Endothelial cell of umbilical vein (primary cell): ENCODE measurements at regions not wholly inside any gene's neighbourhood (a gene's known extent, or its start where the extent isn't known, plus 50 kb on each side); places are given as distances from the start of the nearest gene placed in this dataset.

Source experiments
- BruUV-seq: library from RNA; stranded (reverse); fragments of 400-500 nt; replicated peaks from 2 replicates; lab custom pipeline; 2021; lab: Mats Ljungman, UMichigan
- CTCF ChIA-PET: fragments of 300-600, 350-600 bp; sonication (Branson Sonifier 250); formaldehyde crosslinking; loops from one replicate; lab custom pipeline; 2021; ENCODE audit warnings: antibody characterized with exemption, inconsistent platforms; lab: Charles Lee
- POLR2A ChIA-PET: fragments of 300-600, 350-600 bp; sonication (Branson Sonifier 250); formaldehyde crosslinking; loops from one replicate; lab custom pipeline; 2021; ENCODE audit warnings: antibody characterized with exemption, inconsistent platforms; lab: Charles Lee
- DNase-seq: peaks from one replicate; pipeline ENCODE4 v3.0.0-alpha.2; 2011; ENCODE audit warnings: low read depth, low spot score
- FAIRE-seq: peaks from 2 replicates; lab custom pipeline; 2011; peaks lifted over from hg19 to GRCh38; lab: Jason Lieb, UNC
- H2AFZ ChIP-seq: 2 replicates; pipeline ENCODE4 v1.6.0; 2012; ENCODE audit warnings: low read depth, low read length, control low read depth, inconsistent platforms
- H3K27ac ChIP-seq: 2 replicates; pipeline ENCODE4 v1.5.1; 2011; ENCODE audit warnings: low read depth, mild to moderate bottlenecking, control low read depth, low read length, moderate library complexity; ENCODE audit not compliant: insufficient read depth
- H3K27me3 ChIP-seq, 2 experiments: 2 replicates each; pipeline versions ENCODE4 v1.6.0 to v1.6.1; 2011; ENCODE audit warnings: low read length in 2 of 2, mixed read lengths in 1 of 2; ENCODE audit not compliant: control insufficient read depth in 2 of 2, insufficient read depth in 2 of 2
- H3K36me3 ChIP-seq, 2 experiments: 2 replicates in 1 of 2; 3 replicates in 1 of 2; pipeline ENCODE4 v1.5.1; 2011; ENCODE audit warnings: low read length in 2 of 2, mild to moderate bottlenecking in 1 of 2, moderate library complexity in 1 of 2; ENCODE audit not compliant: control insufficient read depth in 2 of 2, insufficient read depth in 2 of 2; ENCODE audit errors: extremely low read depth in 1 of 2
- H3K4me1 ChIP-seq: 3 replicates; pipeline ENCODE4 v1.5.1; 2011; ENCODE audit warnings: mild to moderate bottlenecking, low read length; ENCODE audit not compliant: control insufficient read depth, insufficient read depth; ENCODE audit errors: extremely low read depth
- H3K4me2 ChIP-seq: 2 replicates; pipeline ENCODE4 v1.6.1; 2011; ENCODE audit warnings: low read length, control low read depth, mixed read lengths; ENCODE audit not compliant: insufficient read depth
- H3K4me3 ChIP-seq, 3 experiments: fragments of 200-600 bp in 1 of 3; sonication (generic), shearing (Covaris generic) in 1 of 3; replicated peaks in 1 of 3; 2 replicates each; pipeline ENCODE4 v1.5.1; 2011 to 2016; ENCODE audit warnings: control low read depth in 3 of 3, low read length in 3 of 3, mild to moderate bottlenecking in 2 of 3, inconsistent platforms in 1 of 3, low read depth in 1 of 3, moderate library complexity in 1 of 3; ENCODE audit not compliant: insufficient read depth in 1 of 3
- H3K79me2 ChIP-seq: 2 replicates; pipeline ENCODE4 v1.6.0; 2012; ENCODE audit warnings: low read length, inconsistent platforms; ENCODE audit not compliant: control insufficient read depth, insufficient read depth
- H3K9ac ChIP-seq: replicated peaks from 2 replicates; pipeline ENCODE3; 2011; ENCODE audit warnings: low read length, control low read depth; ENCODE audit not compliant: insufficient read depth; ENCODE audit errors: extremely low read depth
- H3K9me1 ChIP-seq: replicated peaks from 3 replicates; pipeline ENCODE4 v1.6.0; 2011; ENCODE audit warnings: mild to moderate bottlenecking, low read length; ENCODE audit not compliant: control insufficient read depth, insufficient read depth; ENCODE audit errors: extremely low read depth
- H3K9me3 ChIP-seq: replicated peaks from 2 replicates; pipeline ENCODE4 v1.5.1; 2012; ENCODE audit warnings: low read length, inconsistent platforms; ENCODE audit not compliant: control insufficient read depth, insufficient read depth
- H4K20me1 ChIP-seq: replicated peaks from 2 replicates; pipeline ENCODE3; 2011; ENCODE audit warnings: mild to moderate bottlenecking, low read length; ENCODE audit not compliant: control insufficient read depth, insufficient read depth; ENCODE audit errors: extremely low read depth
- EZH2 ChIP-seq: IDR thresholded peaks from 2 replicates; pipeline ENCODE4 v1.6.1; 2012; ENCODE audit warnings: borderline replicate concordance, low read depth, mild to moderate bottlenecking, moderate library complexity, low read length, inconsistent platforms; ENCODE audit not compliant: severe bottlenecking
- GATA2 ChIP-seq: IDR thresholded peaks from 2 replicates; pipeline ENCODE4 v1.7.0; 2011; ENCODE audit warnings: low read depth, mild to moderate bottlenecking, moderate library complexity, mixed read lengths, low read length; ENCODE audit not compliant: insufficient read length, insufficient read depth
- JUN ChIP-seq: IDR thresholded peaks from 2 replicates; pipeline ENCODE4 v1.6.1; 2011; ENCODE audit warnings: borderline replicate concordance, low read depth; ENCODE audit not compliant: insufficient read length, insufficient read depth
- MAX ChIP-seq: IDR thresholded peaks from 2 replicates; pipeline ENCODE4 v1.6.1; 2011; ENCODE audit not compliant: insufficient read depth, insufficient read length
- POLR2A ChIP-seq: IDR thresholded peaks from 2 replicates; pipeline ENCODE4 v1.6.1; 2012; ENCODE audit warnings: low read depth, mild to moderate bottlenecking, control low read depth, low read length
- POLR2AphosphoS5 ChIP-seq: IDR thresholded peaks from 2 replicates; pipeline ENCODE4 v1.6.1; 2012; ENCODE audit warnings: low read depth, mild to moderate bottlenecking, control low read depth, low read length, moderate library complexity; ENCODE audit not compliant: insufficient read depth
- dilution Hi-C: fragments of 300-500 bp; cut with MboI; formaldehyde crosslinking; loops from one replicate; pipeline ENCODE4 v1.15.0; 2019; ENCODE audit warnings: low sequenced_read_pairs; ENCODE audit not compliant: extremely low pct_ligation_motif_present
- intact Hi-C: fragments of 100-400 bp; cut with micrococcal nuclease; formaldehyde crosslinking; loops from one replicate; pipeline ENCODE4 v1.10.0; 2022
- TF ChIP-seq, protein P1 (sequence below), 2 donors: IDR thresholded peaks; 1 replicate in 1 of 2; 2 replicates in 1 of 2; pipeline ENCODE4 v1.5.1; 2011; ENCODE audit warnings: low read length in 2 of 2, mild to moderate bottlenecking in 2 of 2, moderate library complexity in 2 of 2, control low read depth in 1 of 2, inconsistent platforms in 1 of 2, low read depth in 1 of 2; ENCODE audit not compliant: insufficient read depth in 1 of 2; ENCODE audit errors: extremely low read depth in 1 of 2

DNA sequence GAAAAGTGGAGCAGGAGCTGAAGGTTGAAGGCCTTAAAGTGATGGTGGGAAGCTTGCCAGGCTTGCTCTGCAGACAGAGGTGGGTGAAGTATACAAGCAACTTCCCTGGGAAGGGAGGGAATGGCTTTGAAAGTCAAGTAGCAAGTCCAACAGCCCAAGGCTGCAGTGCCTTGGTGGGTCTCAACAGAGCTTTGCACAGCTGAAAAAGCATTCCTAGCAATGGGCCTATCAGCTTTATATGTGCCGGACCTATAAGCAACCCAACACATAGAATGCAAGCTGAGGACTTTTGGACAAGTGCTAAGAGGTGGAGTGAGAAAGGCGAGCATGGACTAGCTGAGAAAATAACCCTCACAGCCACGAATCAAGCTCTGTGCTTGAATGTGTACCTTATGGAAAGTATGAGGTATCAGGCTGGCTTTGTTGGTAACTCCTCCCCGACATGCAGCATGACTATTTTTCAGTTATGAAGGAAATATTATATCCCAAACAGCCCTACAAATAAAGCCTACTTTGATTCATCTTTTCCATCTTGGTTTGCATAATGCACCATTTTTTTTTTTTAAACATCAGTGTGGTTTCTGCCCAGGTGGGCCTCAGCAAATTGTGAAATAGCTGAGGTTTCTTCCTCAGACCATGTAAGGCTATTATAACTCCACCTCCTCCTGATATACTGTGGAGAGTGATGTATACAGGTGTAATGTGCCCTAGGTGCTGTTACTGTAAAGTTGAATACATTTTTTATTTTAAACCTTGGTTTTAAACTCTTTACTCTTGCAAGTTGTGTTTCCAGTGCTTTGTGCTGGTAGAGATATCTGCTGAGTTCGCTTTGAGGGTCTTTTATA, 241.4 kb upstream of the CXCR4 start:
- H3K9me3 ChIP-seq = no peaks in the 10 kb centered on the region
- no peak for DNase-seq
- H3K4me1 ChIP-seq = no peaks in the 10 kb centered on the region
- no peaks in the 10 kb centered on the region for H3K9me1 ChIP-seq
- H3K27ac ChIP-seq = no peak overlapping the region
- no peak for FAIRE-seq
- no peaks in the 10 kb centered on the region for H4K20me1 ChIP-seq
- no peak overlapping the region for H3K4me3 ChIP-seq
- no peaks in the 10 kb centered on the region for H3K79me2 ChIP-seq
- intact Hi-C loops = no loop called here
- dilution Hi-C loops = no loop called here
- TF ChIP-seq MAX (no peak), POLR2AphosphoS5 (no peak), EZH2 (no peak), JUN (no peak), GATA2 (no peak), POLR2A (no peak)
- TF ChIP-seq, protein P1, sequence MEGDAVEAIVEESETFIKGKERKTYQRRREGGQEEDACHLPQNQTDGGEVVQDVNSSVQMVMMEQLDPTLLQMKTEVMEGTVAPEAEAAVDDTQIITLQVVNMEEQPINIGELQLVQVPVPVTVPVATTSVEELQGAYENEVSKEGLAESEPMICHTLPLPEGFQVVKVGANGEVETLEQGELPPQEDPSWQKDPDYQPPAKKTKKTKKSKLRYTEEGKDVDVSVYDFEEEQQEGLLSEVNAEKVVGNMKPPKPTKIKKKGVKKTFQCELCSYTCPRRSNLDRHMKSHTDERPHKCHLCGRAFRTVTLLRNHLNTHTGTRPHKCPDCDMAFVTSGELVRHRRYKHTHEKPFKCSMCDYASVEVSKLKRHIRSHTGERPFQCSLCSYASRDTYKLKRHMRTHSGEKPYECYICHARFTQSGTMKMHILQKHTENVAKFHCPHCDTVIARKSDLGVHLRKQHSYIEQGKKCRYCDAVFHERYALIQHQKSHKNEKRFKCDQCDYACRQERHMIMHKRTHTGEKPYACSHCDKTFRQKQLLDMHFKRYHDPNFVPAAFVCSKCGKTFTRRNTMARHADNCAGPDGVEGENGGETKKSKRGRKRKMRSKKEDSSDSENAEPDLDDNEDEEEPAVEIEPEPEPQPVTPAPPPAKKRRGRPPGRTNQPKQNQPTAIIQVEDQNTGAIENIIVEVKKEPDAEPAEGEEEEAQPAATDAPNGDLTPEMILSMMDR (IDR thresholded peaks at IDR 0.05; ENCODE audit: extremely low read depth in 1 of 2, insufficient read depth in 1 of 2, low read depth in 1 of 2, low read length in 2 of 2) = no peak
- BruUV-seq = no TSS peak
- H3K9ac ChIP-seq = no peak overlapping the region
- no peaks in the 10 kb centered on the region for H3K36me3 ChIP-seq
- H3K4me2 ChIP-seq = no peak overlapping the region
- POLR2A ChIA-PET = no interaction called here
- H2AFZ ChIP-seq = no peak overlapping the region
- peaks cover 0 to 4% of the 10 kb centered on the region in 2 experiments for H3K27me3 ChIP-seq
- CTCF ChIA-PET = no interaction called here
